GM23338 (cell line): ENCODE measurements at regions not wholly inside any gene's neighbourhood (a gene's known extent, or its start where the extent isn't known, plus 50 kb on each side); places are given as distances from the start of the nearest gene placed in this dataset.

Experiments used
- CREB1 ChIP-seq: fragments of 250-450 bp; sonication (Bioruptor Pico); IDR thresholded peaks from 2 replicates; pipeline ENCODE4 v1.5.0; 2020; ENCODE audit warnings: low read depth, mild to moderate bottlenecking, moderate library complexity
- CTCF ChIP-seq, 2 experiments: fragments of 200-600 bp in 1 of 2; sonication (generic) in 1 of 2; conservative IDR thresholded peaks; 2 replicates each; pipeline versions ENCODE4 v1.5.1 to v1.6.1; 2016 to 2017; ENCODE audit warnings: antibody characterized with exemption in 2 of 2, low read depth in 2 of 2, mild to moderate bottlenecking in 2 of 2, moderate library complexity in 1 of 2
- EZH2 ChIP-seq: fragments of 200-600 bp; sonication (generic); IDR thresholded peaks from one replicate; pipeline ENCODE4 v1.8.0; 2017; ENCODE audit warnings: antibody characterized with exemption, mild to moderate bottlenecking, low read depth; ENCODE audit not compliant: unreplicated experiment
- EZH2phosphoT487 ChIP-seq: fragments of 200-600 bp; sonication (generic); IDR thresholded peaks from one replicate; pipeline ENCODE4 v1.8.1; 2018; ENCODE audit warnings: antibody characterized with exemption; ENCODE audit not compliant: unreplicated experiment
- JUNB ChIP-seq: IDR thresholded peaks from one replicate; pipeline ENCODE4 v1.6.1; 2016; ENCODE audit warnings: antibody characterized with exemption; ENCODE audit not compliant: unreplicated experiment
- POLR2AphosphoS5 ChIP-seq: IDR thresholded peaks from 2 replicates; pipeline ENCODE4 v1.6.1; 2016; ENCODE audit warnings: antibody characterized with exemption, low read depth
- ZNF462 ChIP-seq: fragments of 250-450 bp; sonication (Bioruptor Pico); IDR thresholded peaks from 2 replicates; pipeline ENCODE4 v1.5.0; 2020; ENCODE audit warnings: mild to moderate bottlenecking, moderate library complexity

GRCh38 chr11:122183933-122184332 is 67.9 kb upstream of the BLID start:
- TF ChIP-seq CTCF (conservative IDR thresholded peaks at IDR 0.05; ENCODE audit: low read depth in 2 of 2) (no peak), POLR2AphosphoS5 (no peak), EZH2 (no peak), JUNB (no peak), CREB1 (CRISPR knock-in tag) (no peak), EZH2phosphoT487 (no peak), ZNF462 (CRISPR knock-in tag) (no peak)
